ENCODE measurements at regions not wholly inside any gene's neighbourhood (a gene's known extent, or its start where the extent isn't known, plus 50 kb on each side); places are given as distances from the start of the nearest gene placed in this dataset.

DNA sequence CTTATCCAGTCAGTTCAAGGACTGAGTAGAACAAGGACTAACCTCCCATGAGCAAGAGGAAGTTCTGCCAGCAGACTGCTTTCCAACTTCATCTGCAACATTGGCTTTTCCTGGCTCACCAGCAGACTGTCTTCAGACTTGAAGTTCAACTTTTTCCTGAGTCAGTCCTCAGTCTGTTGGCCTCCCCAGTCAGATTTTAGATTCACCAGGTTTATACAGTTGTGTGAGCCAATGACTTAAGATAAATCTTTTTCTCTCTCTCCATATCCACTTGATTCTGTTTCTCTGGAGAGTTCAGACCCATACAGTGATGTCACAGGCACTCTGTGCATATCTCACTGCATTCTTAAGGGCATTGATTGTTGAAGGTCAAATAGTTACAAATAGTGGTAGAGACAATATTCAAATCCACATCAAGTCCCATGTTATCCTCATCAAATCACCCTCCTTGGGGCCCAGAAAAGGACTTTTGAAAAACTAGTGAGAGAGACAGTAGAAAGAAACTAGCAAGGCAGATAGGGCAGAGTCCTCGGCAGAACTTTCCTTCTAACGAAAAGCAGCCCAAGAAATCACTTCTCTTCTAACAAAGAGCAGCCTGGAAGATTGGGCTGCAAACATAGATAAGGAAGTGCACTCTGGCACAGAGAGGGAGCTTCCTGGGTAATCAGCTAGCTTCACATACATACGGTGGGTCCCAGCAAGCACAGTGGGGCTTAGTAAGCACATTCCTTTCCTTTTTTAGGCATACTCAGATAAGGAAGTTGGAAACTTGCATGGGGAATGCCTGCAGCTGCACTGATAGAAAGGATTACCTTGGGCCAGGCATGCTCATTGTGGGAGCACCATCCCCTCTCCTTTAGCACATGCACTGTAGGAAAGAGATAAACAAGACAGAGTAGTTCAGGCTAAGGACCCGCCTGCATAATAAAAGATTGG lies 132.3 kb upstream of the FAM20A start:
- POLR2A ChIA-PET, result no interaction called here
- no peak for DNase-seq (ENCODE audit: low read depth, low spot score)
- in situ Hi-C loops (cut with HindIII; ENCODE audit: low pct_unique_long_range_greater_than_20kb, low sequenced_read_pairs), result no loop called here

DNA sequence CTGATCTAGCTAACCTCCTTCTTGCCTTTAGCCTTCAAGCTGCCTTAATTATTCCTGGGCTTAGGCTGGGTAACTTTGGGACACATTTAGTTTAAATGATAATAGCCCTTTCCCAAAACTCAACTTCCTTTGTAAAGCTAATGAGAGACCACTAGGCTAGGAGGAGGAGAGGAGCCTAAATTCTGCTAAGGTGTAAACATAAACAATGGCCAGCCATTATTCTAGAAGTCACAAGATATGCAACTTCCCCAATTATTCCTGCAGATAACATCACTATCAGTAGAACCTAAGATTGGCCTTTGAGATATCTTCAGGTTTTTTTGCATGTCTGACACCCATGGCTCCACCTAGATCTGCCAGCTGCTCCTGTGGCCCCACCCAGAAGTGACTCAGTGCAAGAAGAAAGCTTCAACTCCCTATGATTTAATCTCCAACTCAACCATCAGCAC lies 131.2 kb upstream of the FAM20A start:
- Histone ChIP-seq H3K36me3 (ENCODE audit: control insufficient read depth, insufficient read depth, low read length) (no peaks in the 10 kb centered on the region), H3K27ac (ENCODE audit: low read length) (no peak overlapping the region), H3K9me3 (ENCODE audit: control insufficient read depth, insufficient read depth, low read depth, low read length) (no peaks in the 10 kb centered on the region), H3K4me3 (ENCODE audit: low read depth in 2 of 2, low read length in 2 of 2) (no peak overlapping the region), H3K4me1 (ENCODE audit: control insufficient read depth, insufficient read depth, low read length) (no peaks in the 10 kb centered on the region), H3K27me3 (ENCODE audit: control insufficient read depth, insufficient read depth, low read length) (no peaks in the 10 kb centered on the region)
- TF ChIP-seq, protein P1, sequence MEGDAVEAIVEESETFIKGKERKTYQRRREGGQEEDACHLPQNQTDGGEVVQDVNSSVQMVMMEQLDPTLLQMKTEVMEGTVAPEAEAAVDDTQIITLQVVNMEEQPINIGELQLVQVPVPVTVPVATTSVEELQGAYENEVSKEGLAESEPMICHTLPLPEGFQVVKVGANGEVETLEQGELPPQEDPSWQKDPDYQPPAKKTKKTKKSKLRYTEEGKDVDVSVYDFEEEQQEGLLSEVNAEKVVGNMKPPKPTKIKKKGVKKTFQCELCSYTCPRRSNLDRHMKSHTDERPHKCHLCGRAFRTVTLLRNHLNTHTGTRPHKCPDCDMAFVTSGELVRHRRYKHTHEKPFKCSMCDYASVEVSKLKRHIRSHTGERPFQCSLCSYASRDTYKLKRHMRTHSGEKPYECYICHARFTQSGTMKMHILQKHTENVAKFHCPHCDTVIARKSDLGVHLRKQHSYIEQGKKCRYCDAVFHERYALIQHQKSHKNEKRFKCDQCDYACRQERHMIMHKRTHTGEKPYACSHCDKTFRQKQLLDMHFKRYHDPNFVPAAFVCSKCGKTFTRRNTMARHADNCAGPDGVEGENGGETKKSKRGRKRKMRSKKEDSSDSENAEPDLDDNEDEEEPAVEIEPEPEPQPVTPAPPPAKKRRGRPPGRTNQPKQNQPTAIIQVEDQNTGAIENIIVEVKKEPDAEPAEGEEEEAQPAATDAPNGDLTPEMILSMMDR (IDR thresholded peaks at IDR 0.05), result no peak
- no peak for TF ChIP-seq SIN3A (IDR thresholded peaks at IDR 0.05; ENCODE audit: borderline replicate concordance, insufficient read depth, low read depth, low read length)
- no peak for TF ChIP-seq TCF7L2 (IDR thresholded peaks at IDR 0.05; ENCODE audit: low read depth, low read length)
- TF ChIP-seq, protein P2, sequence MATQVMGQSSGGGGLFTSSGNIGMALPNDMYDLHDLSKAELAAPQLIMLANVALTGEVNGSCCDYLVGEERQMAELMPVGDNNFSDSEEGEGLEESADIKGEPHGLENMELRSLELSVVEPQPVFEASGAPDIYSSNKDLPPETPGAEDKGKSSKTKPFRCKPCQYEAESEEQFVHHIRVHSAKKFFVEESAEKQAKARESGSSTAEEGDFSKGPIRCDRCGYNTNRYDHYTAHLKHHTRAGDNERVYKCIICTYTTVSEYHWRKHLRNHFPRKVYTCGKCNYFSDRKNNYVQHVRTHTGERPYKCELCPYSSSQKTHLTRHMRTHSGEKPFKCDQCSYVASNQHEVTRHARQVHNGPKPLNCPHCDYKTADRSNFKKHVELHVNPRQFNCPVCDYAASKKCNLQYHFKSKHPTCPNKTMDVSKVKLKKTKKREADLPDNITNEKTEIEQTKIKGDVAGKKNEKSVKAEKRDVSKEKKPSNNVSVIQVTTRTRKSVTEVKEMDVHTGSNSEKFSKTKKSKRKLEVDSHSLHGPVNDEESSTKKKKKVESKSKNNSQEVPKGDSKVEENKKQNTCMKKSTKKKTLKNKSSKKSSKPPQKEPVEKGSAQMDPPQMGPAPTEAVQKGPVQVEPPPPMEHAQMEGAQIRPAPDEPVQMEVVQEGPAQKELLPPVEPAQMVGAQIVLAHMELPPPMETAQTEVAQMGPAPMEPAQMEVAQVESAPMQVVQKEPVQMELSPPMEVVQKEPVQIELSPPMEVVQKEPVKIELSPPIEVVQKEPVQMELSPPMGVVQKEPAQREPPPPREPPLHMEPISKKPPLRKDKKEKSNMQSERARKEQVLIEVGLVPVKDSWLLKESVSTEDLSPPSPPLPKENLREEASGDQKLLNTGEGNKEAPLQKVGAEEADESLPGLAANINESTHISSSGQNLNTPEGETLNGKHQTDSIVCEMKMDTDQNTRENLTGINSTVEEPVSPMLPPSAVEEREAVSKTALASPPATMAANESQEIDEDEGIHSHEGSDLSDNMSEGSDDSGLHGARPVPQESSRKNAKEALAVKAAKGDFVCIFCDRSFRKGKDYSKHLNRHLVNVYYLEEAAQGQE (IDR thresholded peaks at IDR 0.05; ENCODE audit: insufficient read depth in 1 of 2, low read depth in 2 of 2, low read length in 1 of 2), result no peak
- no peak for TF ChIP-seq POLR2AphosphoS5 (IDR thresholded peaks at IDR 0.05; ENCODE audit: low read depth, low read length)
- ChIA-PET CTCF (no interaction called here), POLR2A (no interaction called here)
- in situ Hi-C loops (cut with HindIII; ENCODE audit: low pct_unique_long_range_greater_than_20kb, low sequenced_read_pairs), result no loop called here
- ATAC-seq, result no peak
- intact Hi-C loops (cut with micrococcal nuclease; ENCODE audit: unreplicated experiment), result no loop called here
- no peak for DNase-seq (ENCODE audit: low read depth, low spot score)
- no TSS peak for BruUV-seq (replicated peaks)

More for the DNA sequence above, 132.3 kb upstream of the FAM20A start:
- H3K27me3 ChIP-seq (ENCODE audit: control insufficient read depth, insufficient read depth, low read length), result no peaks in the 10 kb centered on the region
- no peaks in the 10 kb centered on the region for H3K4me1 ChIP-seq (ENCODE audit: control insufficient read depth, insufficient read depth, low read length)
- TF ChIP-seq, protein P2 (IDR thresholded peaks at IDR 0.05; ENCODE audit: insufficient read depth in 1 of 2, low read depth in 2 of 2, low read length in 1 of 2), result no peak
- TF ChIP-seq, protein P1 (IDR thresholded peaks at IDR 0.05), result no peak
- no peak for TF ChIP-seq TCF7L2 (IDR thresholded peaks at IDR 0.05; ENCODE audit: low read depth, low read length)
- TF ChIP-seq POLR2AphosphoS5 (IDR thresholded peaks at IDR 0.05; ENCODE audit: low read depth, low read length), result no peak
- no peak for TF ChIP-seq SIN3A (IDR thresholded peaks at IDR 0.05; ENCODE audit: borderline replicate concordance, insufficient read depth, low read depth, low read length)
- H3K36me3 ChIP-seq (ENCODE audit: control insufficient read depth, insufficient read depth, low read length), result no peaks in the 10 kb centered on the region
- H3K4me3 ChIP-seq (ENCODE audit: low read depth in 2 of 2, low read length in 2 of 2), result no peak overlapping the region
- no peaks in the 10 kb centered on the region for H3K9me3 ChIP-seq (ENCODE audit: control insufficient read depth, insufficient read depth, low read depth, low read length)
- no peak overlapping the region for H3K27ac ChIP-seq (ENCODE audit: low read length)
- no peak for ATAC-seq
- BruUV-seq (replicated peaks), result no TSS peak
- intact Hi-C loops (cut with micrococcal nuclease; ENCODE audit: unreplicated experiment), result no loop called here
- CTCF ChIA-PET, result no interaction called here
